ENCODE measurements at regions not wholly inside any gene's neighbourhood (a gene's known extent, or its start where the extent isn't known, plus 50 kb on each side); places are given as distances from the start of the nearest gene placed in this dataset.
A peak's percentile ranks its signal among the peaks of the same experiment; 100 is the strongest.

DNA sequence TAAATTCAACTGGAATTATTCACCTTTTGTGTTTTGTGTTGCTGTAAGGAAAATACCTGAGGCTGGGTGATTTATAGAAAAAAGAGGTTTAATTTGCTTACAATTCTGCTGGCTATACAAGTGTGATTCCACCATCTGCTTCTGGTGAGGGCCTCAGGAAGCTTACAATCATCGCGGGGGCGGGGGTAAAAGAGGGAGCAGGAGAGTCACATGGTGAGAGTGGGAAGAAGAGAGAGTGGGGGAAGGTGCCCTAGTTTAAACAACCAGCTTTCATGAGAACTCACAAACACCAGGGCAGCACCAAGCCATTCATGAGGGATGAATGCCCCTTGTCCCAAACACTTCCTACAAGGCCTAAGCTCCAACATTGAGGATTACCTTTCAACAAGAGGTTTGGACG lies 760.7 kb upstream of the PCDH9 start:
- no peak for FAIRE-seq
- no peak for ATAC-seq
- Histone ChIP-seq H3K4me3 (no peak overlapping the region), H3K27ac (no peak overlapping the region), H3K4me2 (no peak overlapping the region), H3K9me3 (no peaks in the 10 kb centered on the region), H3K4me1 (no peaks in the 10 kb centered on the region)
- TF ChIP-seq NPAS2 (CRISPR knock-in tag; IDR thresholded peaks at IDR 0.05; ENCODE audit: borderline replicate concordance) = no peak
- no peak for TF ChIP-seq SMC3 (IDR thresholded peaks at IDR 0.05)
- TF ChIP-seq, protein P1, sequence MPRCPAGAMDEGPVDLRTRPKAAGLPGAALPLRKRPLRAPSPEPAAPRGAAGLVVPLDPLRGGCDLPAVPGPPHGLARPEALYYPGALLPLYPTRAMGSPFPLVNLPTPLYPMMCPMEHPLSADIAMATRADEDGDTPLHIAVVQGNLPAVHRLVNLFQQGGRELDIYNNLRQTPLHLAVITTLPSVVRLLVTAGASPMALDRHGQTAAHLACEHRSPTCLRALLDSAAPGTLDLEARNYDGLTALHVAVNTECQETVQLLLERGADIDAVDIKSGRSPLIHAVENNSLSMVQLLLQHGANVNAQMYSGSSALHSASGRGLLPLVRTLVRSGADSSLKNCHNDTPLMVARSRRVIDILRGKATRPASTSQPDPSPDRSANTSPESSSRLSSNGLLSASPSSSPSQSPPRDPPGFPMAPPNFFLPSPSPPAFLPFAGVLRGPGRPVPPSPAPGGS (IDR thresholded peaks at IDR 0.05) = no peak
- TF ChIP-seq NFE2L2 (conservative IDR thresholded peaks at IDR 0.05; ENCODE audit: low read length) = no peak
- ChIA-PET CTCF (no interaction called here), POLR2A (no interaction called here)
- WGBS (ENCODE audit: missing lambda C conversion rate) = 86% methylated on average over 4 of the region's 4 CpGs
- no peak for DNase-seq (ENCODE audit: low read depth in 1 of 2, low spot score in 1 of 2)

DNA sequence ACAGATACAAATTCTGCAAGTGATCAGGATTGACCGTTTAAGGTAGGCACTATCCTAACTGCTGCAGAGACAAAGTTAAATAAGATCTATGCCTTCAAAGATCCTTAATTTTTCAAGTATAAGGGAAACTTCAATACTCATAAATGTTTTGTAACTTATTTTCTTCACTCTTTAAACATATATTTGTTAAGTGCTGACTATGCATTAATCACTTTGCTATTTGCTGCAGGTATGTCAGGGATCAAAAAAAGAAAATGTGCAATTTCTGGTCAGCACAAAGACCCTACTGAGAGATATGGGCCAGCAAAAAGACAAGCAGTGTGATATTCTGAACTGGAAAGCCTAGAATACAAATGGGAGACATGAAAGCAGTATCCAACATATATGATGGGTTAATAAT lies 756.1 kb upstream of the PCDH9 start:
- WGBS (ENCODE audit: missing lambda C conversion rate) = 16% methylated on average over 1 of the region's 1 CpG
- no peaks in the 10 kb centered on the region for H3K4me1 ChIP-seq
- TF ChIP-seq TP53 (CRISPR knock-in tag; IDR thresholded peaks at IDR 0.05) (no peak), FOXS1 (CRISPR knock-in tag; IDR thresholded peaks at IDR 0.05) (no peak), MAFK (IDR thresholded peaks at IDR 0.05; ENCODE audit: partially characterized antibody) (peak; percentile 86), NPAS2 (CRISPR knock-in tag; IDR thresholded peaks at IDR 0.05; ENCODE audit: borderline replicate concordance) (no peak), SREBF2 (IDR thresholded peaks at IDR 0.05) (no peak), POLR2AphosphoS2 (conservative IDR thresholded peaks at IDR 0.05; ENCODE audit: low read length) (no peak)
- TF ChIP-seq, protein P2, sequence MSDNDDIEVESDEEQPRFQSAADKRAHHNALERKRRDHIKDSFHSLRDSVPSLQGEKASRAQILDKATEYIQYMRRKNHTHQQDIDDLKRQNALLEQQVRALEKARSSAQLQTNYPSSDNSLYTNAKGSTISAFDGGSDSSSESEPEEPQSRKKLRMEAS (IDR thresholded peaks at IDR 0.05) = no peak
- no peaks in the 10 kb centered on the region for H3K9me3 ChIP-seq
- DNase-seq (ENCODE audit: low read depth in 1 of 2, low spot score in 1 of 2) (no peak), ATAC-seq (no peak), FAIRE-seq (no peak)
- POLR2A ChIA-PET = no interaction called here
- CTCF ChIA-PET = no interaction called here
- no peak overlapping the region for H3K4me3 ChIP-seq
- H3K4me2 ChIP-seq = no peak overlapping the region
- no peak overlapping the region for H3K27ac ChIP-seq

DNA sequence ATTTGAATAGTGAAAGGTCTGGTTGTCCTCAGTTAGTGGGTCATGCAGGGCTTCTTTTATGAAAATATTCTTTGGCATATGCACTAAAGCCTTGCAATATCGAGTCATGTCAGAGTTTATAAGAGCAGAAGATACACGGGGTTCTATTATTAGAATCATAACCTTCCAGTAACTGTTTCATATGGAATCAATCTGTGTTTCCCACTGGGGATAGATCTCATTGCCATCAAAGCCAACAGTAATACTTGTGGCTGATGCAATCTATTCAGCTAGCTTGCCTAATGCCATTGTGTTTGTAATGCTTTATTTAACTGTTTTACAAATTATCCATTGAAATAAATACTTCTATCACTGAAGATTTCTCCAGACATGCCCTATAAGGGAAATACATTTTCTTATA lies 746.9 kb upstream of the PCDH9 start:
- ATAC-seq (no peak), DNase-seq (ENCODE audit: low read depth in 1 of 2, low spot score in 1 of 2) (no peak), FAIRE-seq (no peak)
- TF ChIP-seq CHD4 (IDR thresholded peaks at IDR 0.05; ENCODE audit: borderline replicate concordance) = no peak
- 48% methylated on average over 2 of the region's 2 CpGs for WGBS (ENCODE audit: missing lambda C conversion rate)
- ChIA-PET POLR2A (no interaction called here), CTCF (no interaction called here)
- no peak overlapping the region for H3K4me3 ChIP-seq
- no peak overlapping the region for H3K27ac ChIP-seq
- no peaks in the 10 kb centered on the region for H3K9me3 ChIP-seq
- H3K4me1 ChIP-seq = no peaks in the 10 kb centered on the region
- H3K4me2 ChIP-seq = no peak overlapping the region

DNA sequence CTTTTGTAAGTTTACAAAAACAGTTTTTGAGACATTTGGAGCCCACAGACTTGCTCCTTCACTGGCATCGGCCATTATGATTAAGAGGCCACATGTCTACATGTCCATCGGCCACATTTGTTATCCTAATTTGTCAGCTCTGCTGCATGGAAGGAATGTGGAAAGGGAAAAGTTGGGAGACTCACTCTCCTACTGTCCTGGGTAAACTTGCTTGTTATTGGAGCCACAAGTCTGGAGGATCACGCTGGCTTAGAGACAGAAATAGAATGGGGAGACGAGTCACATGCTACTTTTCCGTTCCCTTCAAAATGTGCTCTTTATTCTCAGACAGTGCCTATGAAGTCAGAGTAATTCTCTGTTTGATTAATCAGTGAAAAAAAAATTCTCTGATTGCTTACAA lies 741.2 kb upstream of the PCDH9 start:
- Histone ChIP-seq H3K9me3 (no peaks in the 10 kb centered on the region), H3K4me3 (no peak overlapping the region), H3K4me2 (no peak overlapping the region), H3K4me1 (no peaks in the 10 kb centered on the region), H3K27ac (no peak overlapping the region)
- FAIRE-seq = no peak
- CTCF ChIA-PET = no interaction called here
- 60% methylated on average over 5 of the region's 5 CpGs for WGBS (ENCODE audit: missing lambda C conversion rate)
- POLR2A ChIA-PET = no interaction called here
- DNase-seq (ENCODE audit: low read depth in 1 of 2, low spot score in 1 of 2) = no peak
- ATAC-seq = no peak
- TF ChIP-seq, protein P3, sequence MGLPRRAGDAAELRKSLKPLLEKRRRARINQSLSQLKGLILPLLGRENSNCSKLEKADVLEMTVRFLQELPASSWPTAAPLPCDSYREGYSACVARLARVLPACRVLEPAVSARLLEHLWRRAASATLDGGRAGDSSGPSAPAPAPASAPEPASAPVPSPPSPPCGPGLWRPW (IDR thresholded peaks at IDR 0.05) = no peak
- TF ChIP-seq, protein P4, sequence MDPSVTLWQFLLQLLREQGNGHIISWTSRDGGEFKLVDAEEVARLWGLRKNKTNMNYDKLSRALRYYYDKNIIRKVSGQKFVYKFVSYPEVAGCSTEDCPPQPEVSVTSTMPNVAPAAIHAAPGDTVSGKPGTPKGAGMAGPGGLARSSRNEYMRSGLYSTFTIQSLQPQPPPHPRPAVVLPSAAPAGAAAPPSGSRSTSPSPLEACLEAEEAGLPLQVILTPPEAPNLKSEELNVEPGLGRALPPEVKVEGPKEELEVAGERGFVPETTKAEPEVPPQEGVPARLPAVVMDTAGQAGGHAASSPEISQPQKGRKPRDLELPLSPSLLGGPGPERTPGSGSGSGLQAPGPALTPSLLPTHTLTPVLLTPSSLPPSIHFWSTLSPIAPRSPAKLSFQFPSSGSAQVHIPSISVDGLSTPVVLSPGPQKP (IDR thresholded peaks at IDR 0.05; ENCODE audit: low read depth, low read length) = no peak
- TF ChIP-seq, protein P5, sequence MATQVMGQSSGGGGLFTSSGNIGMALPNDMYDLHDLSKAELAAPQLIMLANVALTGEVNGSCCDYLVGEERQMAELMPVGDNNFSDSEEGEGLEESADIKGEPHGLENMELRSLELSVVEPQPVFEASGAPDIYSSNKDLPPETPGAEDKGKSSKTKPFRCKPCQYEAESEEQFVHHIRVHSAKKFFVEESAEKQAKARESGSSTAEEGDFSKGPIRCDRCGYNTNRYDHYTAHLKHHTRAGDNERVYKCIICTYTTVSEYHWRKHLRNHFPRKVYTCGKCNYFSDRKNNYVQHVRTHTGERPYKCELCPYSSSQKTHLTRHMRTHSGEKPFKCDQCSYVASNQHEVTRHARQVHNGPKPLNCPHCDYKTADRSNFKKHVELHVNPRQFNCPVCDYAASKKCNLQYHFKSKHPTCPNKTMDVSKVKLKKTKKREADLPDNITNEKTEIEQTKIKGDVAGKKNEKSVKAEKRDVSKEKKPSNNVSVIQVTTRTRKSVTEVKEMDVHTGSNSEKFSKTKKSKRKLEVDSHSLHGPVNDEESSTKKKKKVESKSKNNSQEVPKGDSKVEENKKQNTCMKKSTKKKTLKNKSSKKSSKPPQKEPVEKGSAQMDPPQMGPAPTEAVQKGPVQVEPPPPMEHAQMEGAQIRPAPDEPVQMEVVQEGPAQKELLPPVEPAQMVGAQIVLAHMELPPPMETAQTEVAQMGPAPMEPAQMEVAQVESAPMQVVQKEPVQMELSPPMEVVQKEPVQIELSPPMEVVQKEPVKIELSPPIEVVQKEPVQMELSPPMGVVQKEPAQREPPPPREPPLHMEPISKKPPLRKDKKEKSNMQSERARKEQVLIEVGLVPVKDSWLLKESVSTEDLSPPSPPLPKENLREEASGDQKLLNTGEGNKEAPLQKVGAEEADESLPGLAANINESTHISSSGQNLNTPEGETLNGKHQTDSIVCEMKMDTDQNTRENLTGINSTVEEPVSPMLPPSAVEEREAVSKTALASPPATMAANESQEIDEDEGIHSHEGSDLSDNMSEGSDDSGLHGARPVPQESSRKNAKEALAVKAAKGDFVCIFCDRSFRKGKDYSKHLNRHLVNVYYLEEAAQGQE (IDR thresholded peaks at IDR 0.05) = no peak
- TF ChIP-seq MAZ (IDR thresholded peaks at IDR 0.05; ENCODE audit: borderline replicate concordance, low read depth, low read length) = no peak
- TF ChIP-seq, protein P6, sequence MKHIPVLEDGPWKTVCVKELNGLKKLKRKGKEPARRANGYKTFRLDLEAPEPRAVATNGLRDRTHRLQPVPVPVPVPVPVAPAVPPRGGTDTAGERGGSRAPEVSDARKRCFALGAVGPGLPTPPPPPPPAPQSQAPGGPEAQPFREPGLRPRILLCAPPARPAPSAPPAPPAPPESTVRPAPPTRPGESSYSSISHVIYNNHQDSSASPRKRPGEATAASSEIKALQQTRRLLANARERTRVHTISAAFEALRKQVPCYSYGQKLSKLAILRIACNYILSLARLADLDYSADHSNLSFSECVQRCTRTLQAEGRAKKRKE (CRISPR knock-in tag; IDR thresholded peaks at IDR 0.05; ENCODE audit: low read depth) = no peak
- no peak for TF ChIP-seq TFCP2L1 (CRISPR knock-in tag; IDR thresholded peaks at IDR 0.05)
- no peak for TF ChIP-seq MAFK (IDR thresholded peaks at IDR 0.05; ENCODE audit: partially characterized antibody)
- no peak for TF ChIP-seq MYC (IDR thresholded peaks at IDR 0.05; ENCODE audit: borderline replicate concordance, low read length)
- no peak for TF ChIP-seq SMC3 (IDR thresholded peaks at IDR 0.05)
- TF ChIP-seq HOXB5 (CRISPR knock-in tag; IDR thresholded peaks at IDR 0.05) = no peak
- TF ChIP-seq, protein P7, sequence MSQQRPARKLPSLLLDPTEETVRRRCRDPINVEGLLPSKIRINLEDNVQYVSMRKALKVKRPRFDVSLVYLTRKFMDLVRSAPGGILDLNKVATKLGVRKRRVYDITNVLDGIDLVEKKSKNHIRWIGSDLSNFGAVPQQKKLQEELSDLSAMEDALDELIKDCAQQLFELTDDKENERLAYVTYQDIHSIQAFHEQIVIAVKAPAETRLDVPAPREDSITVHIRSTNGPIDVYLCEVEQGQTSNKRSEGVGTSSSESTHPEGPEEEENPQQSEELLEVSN (IDR thresholded peaks at IDR 0.05; ENCODE audit: borderline replicate concordance, low read depth) = no peak
- TF ChIP-seq, protein P8, sequence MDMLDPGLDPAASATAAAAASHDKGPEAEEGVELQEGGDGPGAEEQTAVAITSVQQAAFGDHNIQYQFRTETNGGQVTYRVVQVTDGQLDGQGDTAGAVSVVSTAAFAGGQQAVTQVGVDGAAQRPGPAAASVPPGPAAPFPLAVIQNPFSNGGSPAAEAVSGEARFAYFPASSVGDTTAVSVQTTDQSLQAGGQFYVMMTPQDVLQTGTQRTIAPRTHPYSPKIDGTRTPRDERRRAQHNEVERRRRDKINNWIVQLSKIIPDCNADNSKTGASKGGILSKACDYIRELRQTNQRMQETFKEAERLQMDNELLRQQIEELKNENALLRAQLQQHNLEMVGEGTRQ (IDR thresholded peaks at IDR 0.05) = no peak
- TF ChIP-seq ZNF302 (CRISPR knock-in tag; IDR thresholded peaks at IDR 0.05) = no peak
- TF ChIP-seq HEYL (CRISPR knock-in tag; IDR thresholded peaks at IDR 0.05) = no peak
